ENCODE measurements at regions not wholly inside any gene's neighbourhood (a gene's known extent, or its start where the extent isn't known, plus 50 kb on each side); places are given as distances from the start of the nearest gene placed in this dataset.

GRCh38 chr4:181677621-181678020, 565.6 kb upstream of the TENM3 start:
- TF ChIP-seq CTCF (IDR thresholded peaks at IDR 0.05 in 8 of 11, conservative IDR thresholded peaks at IDR 0.05 in 3 of 11) = no peak
- TF ChIP-seq POLR2AphosphoS5 (IDR thresholded peaks at IDR 0.05) = no peak
